ENCODE measurements at regions not wholly inside any gene's neighbourhood (a gene's known extent, or its start where the extent isn't known, plus 50 kb on each side); places are given as distances from the start of the nearest gene placed in this dataset.

DNA sequence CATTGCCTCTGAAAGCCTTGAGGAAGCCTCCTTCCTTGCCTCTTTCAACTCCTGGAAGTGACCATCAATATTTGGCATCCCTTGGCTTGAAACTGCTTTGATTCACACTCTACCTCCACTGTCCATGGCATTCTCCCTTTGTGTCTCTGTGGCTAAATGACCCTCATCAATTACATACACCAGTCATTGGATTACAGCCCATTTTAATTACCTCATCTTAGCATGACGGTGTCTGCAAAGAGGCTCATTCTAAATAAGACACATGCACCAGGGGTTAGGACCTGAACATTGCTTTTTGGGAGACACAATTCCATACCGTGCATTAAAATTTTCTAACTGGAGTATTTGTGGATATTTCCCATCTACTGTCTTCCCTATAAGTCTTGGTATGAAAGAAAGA, 60.7 kb upstream of the FAM9A start:
- Mint-ChIP-seq H3K36me3 (no peaks in the 10 kb centered on the region), H3K4me3 (no peak overlapping the region), H3K27ac (no peak overlapping the region), H3K9me3 (no peaks in the 10 kb centered on the region), H3K27me3 (ENCODE audit: low read depth) (peaks cover 14% of the 10 kb centered on the region), H3K4me1 (peaks cover 2% of the 10 kb centered on the region)
- DNase-seq (ENCODE audit: low spot score in 2 of 2, unreplicated experiment in 2 of 2) = no peak
- TF ChIP-seq, protein P1, sequence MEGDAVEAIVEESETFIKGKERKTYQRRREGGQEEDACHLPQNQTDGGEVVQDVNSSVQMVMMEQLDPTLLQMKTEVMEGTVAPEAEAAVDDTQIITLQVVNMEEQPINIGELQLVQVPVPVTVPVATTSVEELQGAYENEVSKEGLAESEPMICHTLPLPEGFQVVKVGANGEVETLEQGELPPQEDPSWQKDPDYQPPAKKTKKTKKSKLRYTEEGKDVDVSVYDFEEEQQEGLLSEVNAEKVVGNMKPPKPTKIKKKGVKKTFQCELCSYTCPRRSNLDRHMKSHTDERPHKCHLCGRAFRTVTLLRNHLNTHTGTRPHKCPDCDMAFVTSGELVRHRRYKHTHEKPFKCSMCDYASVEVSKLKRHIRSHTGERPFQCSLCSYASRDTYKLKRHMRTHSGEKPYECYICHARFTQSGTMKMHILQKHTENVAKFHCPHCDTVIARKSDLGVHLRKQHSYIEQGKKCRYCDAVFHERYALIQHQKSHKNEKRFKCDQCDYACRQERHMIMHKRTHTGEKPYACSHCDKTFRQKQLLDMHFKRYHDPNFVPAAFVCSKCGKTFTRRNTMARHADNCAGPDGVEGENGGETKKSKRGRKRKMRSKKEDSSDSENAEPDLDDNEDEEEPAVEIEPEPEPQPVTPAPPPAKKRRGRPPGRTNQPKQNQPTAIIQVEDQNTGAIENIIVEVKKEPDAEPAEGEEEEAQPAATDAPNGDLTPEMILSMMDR (IDR thresholded peaks at IDR 0.05; ENCODE audit: unreplicated experiment) = no peak

DNA sequence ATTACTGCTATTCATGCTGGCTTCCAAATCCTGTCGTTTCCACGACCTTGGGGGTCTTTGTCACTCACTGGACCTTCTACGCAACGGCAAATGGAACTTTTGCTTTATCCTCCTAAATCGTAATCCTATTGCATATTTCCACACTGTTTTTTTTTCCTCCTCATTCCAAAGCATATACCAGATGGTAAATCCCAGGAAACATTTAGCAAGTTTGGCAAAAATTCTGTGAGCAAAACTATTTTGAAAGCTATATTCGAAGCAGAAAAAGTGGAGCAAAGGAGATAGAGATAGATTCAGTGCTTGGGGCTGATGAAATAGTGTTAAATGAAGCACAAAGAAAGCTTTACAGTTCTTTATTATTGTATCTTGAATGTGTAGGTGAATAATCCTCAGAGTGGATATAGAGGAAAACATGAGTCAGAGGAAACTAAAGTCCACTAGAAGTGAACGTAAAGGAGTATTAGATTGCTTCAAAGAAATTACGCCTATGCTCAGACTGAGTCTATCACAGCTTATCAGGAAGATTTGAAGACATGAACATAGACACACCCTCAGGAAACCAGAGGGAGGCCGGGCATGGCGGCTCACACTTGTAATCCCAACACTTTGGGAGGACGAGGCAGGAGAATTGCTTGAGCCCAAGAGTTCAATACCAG, 50.2 kb upstream of the FAM9A start:
- peaks cover 34% of the 10 kb centered on the region for H3K9me3 Mint-ChIP-seq
- no peaks in the 10 kb centered on the region for H3K36me3 Mint-ChIP-seq
- no peak for DNase-seq (ENCODE audit: low spot score in 2 of 2, unreplicated experiment in 2 of 2)
- no peak overlapping the region for H3K4me3 Mint-ChIP-seq
- TF ChIP-seq, protein P1 (IDR thresholded peaks at IDR 0.05; ENCODE audit: unreplicated experiment) = no peak
- no peaks in the 10 kb centered on the region for H3K27me3 Mint-ChIP-seq (ENCODE audit: low read depth)
- H3K27ac Mint-ChIP-seq = no peak overlapping the region
- peaks cover 9% of the 10 kb centered on the region for H3K4me1 Mint-ChIP-seq

All from mesothelial cell of epicardium (in vitro differentiated cells).